Esophagus squamous epithelium (tissue), 4 donors: ENCODE measurements at regions not wholly inside any gene's neighbourhood (a gene's known extent, or its start where the extent isn't known, plus 50 kb on each side); places are given as distances from the start of the nearest gene placed in this dataset.

ENCODE experiments used
- POLR2A ChIP-seq, 4 donors: fragments of 450-650 bp; IDR thresholded peaks; one replicate each; pipeline ENCODE4 v1.6.1; 2017; ENCODE audit warnings: antibody characterized with exemption in 4 of 4, mild to moderate bottlenecking in 4 of 4, moderate library complexity in 3 of 4
- TF ChIP-seq, protein P1 (sequence below), 6 experiments: fragments of 450-650 bp in 4 of 6; fragments of 200-600 bp in 2 of 6; sonication (generic) in 2 of 6; IDR thresholded peaks; one replicate each; pipeline ENCODE4 v1.5.1; 2016 to 2019; ENCODE audit warnings: antibody characterized with exemption in 6 of 6, mild to moderate bottlenecking in 4 of 6, moderate library complexity in 4 of 6

DNA sequence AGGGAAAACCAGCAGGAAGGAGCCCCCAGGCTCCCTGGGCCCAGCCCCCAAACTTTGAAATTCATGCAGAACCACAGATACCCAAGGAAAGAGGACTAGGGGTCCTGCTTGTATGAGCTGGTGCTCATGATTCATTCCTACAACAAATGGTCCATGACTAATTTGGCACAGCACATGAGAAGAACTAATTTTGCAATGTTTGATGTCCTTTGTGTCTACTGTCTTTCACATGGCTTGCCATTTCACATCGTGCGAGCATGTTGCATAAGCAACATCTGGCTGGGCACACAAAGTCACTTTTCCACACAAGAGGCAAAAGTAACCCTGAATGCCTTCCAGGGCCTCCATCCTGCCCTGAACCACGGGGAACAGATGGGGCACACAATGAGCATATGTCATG lies 149.6 kb upstream of the APCDD1 start:
- TF ChIP-seq, protein P1, sequence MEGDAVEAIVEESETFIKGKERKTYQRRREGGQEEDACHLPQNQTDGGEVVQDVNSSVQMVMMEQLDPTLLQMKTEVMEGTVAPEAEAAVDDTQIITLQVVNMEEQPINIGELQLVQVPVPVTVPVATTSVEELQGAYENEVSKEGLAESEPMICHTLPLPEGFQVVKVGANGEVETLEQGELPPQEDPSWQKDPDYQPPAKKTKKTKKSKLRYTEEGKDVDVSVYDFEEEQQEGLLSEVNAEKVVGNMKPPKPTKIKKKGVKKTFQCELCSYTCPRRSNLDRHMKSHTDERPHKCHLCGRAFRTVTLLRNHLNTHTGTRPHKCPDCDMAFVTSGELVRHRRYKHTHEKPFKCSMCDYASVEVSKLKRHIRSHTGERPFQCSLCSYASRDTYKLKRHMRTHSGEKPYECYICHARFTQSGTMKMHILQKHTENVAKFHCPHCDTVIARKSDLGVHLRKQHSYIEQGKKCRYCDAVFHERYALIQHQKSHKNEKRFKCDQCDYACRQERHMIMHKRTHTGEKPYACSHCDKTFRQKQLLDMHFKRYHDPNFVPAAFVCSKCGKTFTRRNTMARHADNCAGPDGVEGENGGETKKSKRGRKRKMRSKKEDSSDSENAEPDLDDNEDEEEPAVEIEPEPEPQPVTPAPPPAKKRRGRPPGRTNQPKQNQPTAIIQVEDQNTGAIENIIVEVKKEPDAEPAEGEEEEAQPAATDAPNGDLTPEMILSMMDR (IDR thresholded peaks at IDR 0.05): no peak
- no peak for TF ChIP-seq POLR2A (IDR thresholded peaks at IDR 0.05)
